ENCODE measurements at regions not wholly inside any gene's neighbourhood (a gene's known extent, or its start where the extent isn't known, plus 50 kb on each side); places are given as distances from the start of the nearest gene placed in this dataset.

GRCh38 chr6:14656078-14656521 lies 538.5 kb downstream of the CD83 start:
- TF ChIP-seq POLR2A (IDR thresholded peaks at IDR 0.05) (no peak), CTCF (IDR thresholded peaks at IDR 0.05) (no peak), POLR2AphosphoS5 (IDR thresholded peaks at IDR 0.05) (no peak), EP300 (IDR thresholded peaks at IDR 0.05) (no peak)

Measured in sigmoid colon (tissue), 4 donors.